Activated CD4-positive, CD25-positive, alpha-beta regulatory T cell (primary cell): ENCODE measurements at regions not wholly inside any gene's neighbourhood (a gene's known extent, or its start where the extent isn't known, plus 50 kb on each side); places are given as distances from the start of the nearest gene placed in this dataset.

Source experiments
- DNase-seq, 4 experiments: peaks; one replicate each; lab custom pipeline; 2025; lab: John Stamatoyannopoulos, UW

- DNase-seq = no peak
Observed at GRCh38 chr13:108156749-108157148, 58.6 kb downstream of the LIG4 start.

- peak in 3 of 4 experiments; percentile 2 to 45 (median 18) for DNase-seq
Observed at GRCh38 chr13:108155185-108156106, 59.9 kb downstream of the LIG4 start.

GRCh38 chr13:108154421-108154858 is 60.9 kb downstream of the LIG4 start:
- no peak for DNase-seq

GRCh38 chr13:108146642-108147041 is 68.7 kb downstream of the LIG4 start:
- no peak for DNase-seq

GRCh38 chr13:108142702-108143436 is 72.5 kb downstream of the LIG4 start:
- DNase-seq = no peak

- no peak for DNase-seq
Observed at GRCh38 chr13:108137176-108137575, 78.2 kb downstream of the LIG4 start.

- DNase-seq = no peak
Observed at GRCh38 chr13:108127406-108127805, 87.9 kb downstream of the LIG4 start.

GRCh38 chr13:108126056-108126455 is 89.3 kb downstream of the LIG4 start:
- DNase-seq = no peak

- no peak for DNase-seq
Observed at GRCh38 chr13:108121406-108121805, 93.9 kb downstream of the LIG4 start.

GRCh38 chr13:108120856-108121255 is 94.5 kb downstream of the LIG4 start:
- DNase-seq = no peak

- no peak for DNase-seq
Observed at GRCh38 chr13:108120302-108120701, 95.0 kb downstream of the LIG4 start.

GRCh38 chr13:108115738-108116137 is 99.6 kb downstream of the LIG4 start:
- no peak for DNase-seq

- DNase-seq = no peak
Observed at GRCh38 chr13:108113407-108113806, 101.9 kb downstream of the LIG4 start.

- no peak for DNase-seq
Observed at GRCh38 chr13:108104736-108105135, 110.6 kb downstream of the LIG4 start.

- DNase-seq = no peak
Observed at GRCh38 chr13:108102771-108103170, 112.6 kb downstream of the LIG4 start.

GRCh38 chr13:108096301-108096915 is 118.9 kb downstream of the LIG4 start:
- DNase-seq = no peak

- no peak for DNase-seq
Observed at GRCh38 chr13:108095036-108095435, 120.3 kb downstream of the LIG4 start.

- no peak for DNase-seq
Observed at GRCh38 chr13:108093616-108094015, 121.7 kb downstream of the LIG4 start.

GRCh38 chr13:108087810-108088209 is 127.5 kb downstream of the LIG4 start:
- DNase-seq = no peak

- DNase-seq = no peak
Observed at GRCh38 chr13:108086678-108087077, 128.7 kb downstream of the LIG4 start.

- no peak for DNase-seq
Observed at GRCh38 chr13:108084840-108085239, 130.5 kb downstream of the LIG4 start.

GRCh38 chr13:108083056-108083455 is 132.3 kb downstream of the LIG4 start:
- no peak for DNase-seq

- no peak for DNase-seq
Observed at GRCh38 chr13:108082481-108082880, 132.9 kb downstream of the LIG4 start.
